ENCODE measurements at regions not wholly inside any gene's neighbourhood (a gene's known extent, or its start where the extent isn't known, plus 50 kb on each side); places are given as distances from the start of the nearest gene placed in this dataset.

- Histone ChIP-seq H3K9ac (ENCODE audit: low read length) (no peak overlapping the region), H3K36me3 (ENCODE audit: insufficient read depth, low read length) (no peaks in the 10 kb centered on the region), H3K27ac (ENCODE audit: low read depth, low read length, poor library complexity, severe bottlenecking) (no peak overlapping the region), H3K9me3 (ENCODE audit: low read length) (no peaks in the 10 kb centered on the region), H3K9me2 (ENCODE audit: low read depth, low read length) (no peaks in the 10 kb centered on the region), H3F3A (ENCODE audit: insufficient read depth, low read length) (no peaks in the 10 kb centered on the region), H4K20me1 (ENCODE audit: insufficient read depth, low read length) (no peaks in the 10 kb centered on the region), H3K79me2 (ENCODE audit: insufficient read depth, low read length) (no peaks in the 10 kb centered on the region), H2AFZ (ENCODE audit: low read length) (no peak overlapping the region), H3K4me1 (ENCODE audit: insufficient read depth, low read length, severe bottlenecking) (no peaks in the 10 kb centered on the region), H3K27me3 (ENCODE audit: insufficient read depth, low read length) (no peaks in the 10 kb centered on the region), H3K4me3 (ENCODE audit: low read depth, low read length, poor library complexity, severe bottlenecking) (no peak overlapping the region), H3K4me2 (ENCODE audit: low read length) (no peak overlapping the region)
- no peak for TF ChIP-seq CTCF (IDR thresholded peaks at IDR 0.05; ENCODE audit: low read length)
- no peak for TF ChIP-seq EZH2 (IDR thresholded peaks at IDR 0.05; ENCODE audit: borderline replicate concordance, low read length)
Observed at GRCh38 chr18:47552783-47553182, 301.3 kb upstream of the SKOR2 start.

- no peak overlapping the region for H2AFZ ChIP-seq (ENCODE audit: low read length)
- no peaks in the 10 kb centered on the region for H3K79me2 ChIP-seq (ENCODE audit: insufficient read depth, low read length)
- no peaks in the 10 kb centered on the region for H3F3A ChIP-seq (ENCODE audit: insufficient read depth, low read length)
- H3K36me3 ChIP-seq (ENCODE audit: insufficient read depth, low read length), result no peaks in the 10 kb centered on the region
- no peaks in the 10 kb centered on the region for H3K9me2 ChIP-seq (ENCODE audit: low read depth, low read length)
- no peaks in the 10 kb centered on the region for H3K4me1 ChIP-seq (ENCODE audit: insufficient read depth, low read length, severe bottlenecking)
- no peak overlapping the region for H3K4me2 ChIP-seq (ENCODE audit: low read length)
- H3K27me3 ChIP-seq (ENCODE audit: insufficient read depth, low read length), result no peaks in the 10 kb centered on the region
- H3K9me3 ChIP-seq (ENCODE audit: low read length), result no peaks in the 10 kb centered on the region
- no peaks in the 10 kb centered on the region for H4K20me1 ChIP-seq (ENCODE audit: insufficient read depth, low read length)
- H3K27ac ChIP-seq (ENCODE audit: low read depth, low read length, poor library complexity, severe bottlenecking), result no peak overlapping the region
- TF ChIP-seq CTCF (IDR thresholded peaks at IDR 0.05; ENCODE audit: low read length) (no peak), EZH2 (IDR thresholded peaks at IDR 0.05; ENCODE audit: borderline replicate concordance, low read length) (no peak)
- H3K4me3 ChIP-seq (ENCODE audit: low read depth, low read length, poor library complexity, severe bottlenecking), result no peak overlapping the region
- no peak overlapping the region for H3K9ac ChIP-seq (ENCODE audit: low read length)
Observed at GRCh38 chr18:47550611-47551010, 299.2 kb upstream of the SKOR2 start.

- TF ChIP-seq EZH2 (IDR thresholded peaks at IDR 0.05; ENCODE audit: borderline replicate concordance, low read length) (no peak), CTCF (IDR thresholded peaks at IDR 0.05; ENCODE audit: low read length) (no peak)
- no peaks in the 10 kb centered on the region for H3K27me3 ChIP-seq (ENCODE audit: insufficient read depth, low read length)
Observed at GRCh38 chr18:47549021-47549540, 297.6 kb upstream of the SKOR2 start.

More at GRCh38 chr18:47549021-47549540, 297.6 kb upstream of the SKOR2 start:
- no peaks in the 10 kb centered on the region for H4K20me1 ChIP-seq (ENCODE audit: insufficient read depth, low read length)
- no peaks in the 10 kb centered on the region for H3F3A ChIP-seq (ENCODE audit: insufficient read depth, low read length)
- H3K79me2 ChIP-seq (ENCODE audit: insufficient read depth, low read length), result no peaks in the 10 kb centered on the region
- H3K9me2 ChIP-seq (ENCODE audit: low read depth, low read length), result no peaks in the 10 kb centered on the region
- H3K36me3 ChIP-seq (ENCODE audit: insufficient read depth, low read length), result no peaks in the 10 kb centered on the region
- no peaks in the 10 kb centered on the region for H3K9me3 ChIP-seq (ENCODE audit: low read length)
- no peak overlapping the region for H3K4me2 ChIP-seq (ENCODE audit: low read length)
- no peak overlapping the region for H3K4me3 ChIP-seq (ENCODE audit: low read depth, low read length, poor library complexity, severe bottlenecking)
- H3K27ac ChIP-seq (ENCODE audit: low read depth, low read length, poor library complexity, severe bottlenecking), result no peak overlapping the region
- H3K4me1 ChIP-seq (ENCODE audit: insufficient read depth, low read length, severe bottlenecking), result no peaks in the 10 kb centered on the region
- no peak overlapping the region for H3K9ac ChIP-seq (ENCODE audit: low read length)
- no peak overlapping the region for H2AFZ ChIP-seq (ENCODE audit: low read length)

All from OCI-LY1 (cell line).